ENCODE measurements at regions not wholly inside any gene's neighbourhood (a gene's known extent, or its start where the extent isn't known, plus 50 kb on each side); places are given as distances from the start of the nearest gene placed in this dataset.
A peak's percentile ranks its signal among the peaks of the same experiment; 100 is the strongest.

- no peak for DNase-seq (ENCODE audit: low read depth)
- H3K4me3 ChIP-seq (ENCODE audit: low read depth, low read length): no peak overlapping the region
- TF ChIP-seq, protein P1, sequence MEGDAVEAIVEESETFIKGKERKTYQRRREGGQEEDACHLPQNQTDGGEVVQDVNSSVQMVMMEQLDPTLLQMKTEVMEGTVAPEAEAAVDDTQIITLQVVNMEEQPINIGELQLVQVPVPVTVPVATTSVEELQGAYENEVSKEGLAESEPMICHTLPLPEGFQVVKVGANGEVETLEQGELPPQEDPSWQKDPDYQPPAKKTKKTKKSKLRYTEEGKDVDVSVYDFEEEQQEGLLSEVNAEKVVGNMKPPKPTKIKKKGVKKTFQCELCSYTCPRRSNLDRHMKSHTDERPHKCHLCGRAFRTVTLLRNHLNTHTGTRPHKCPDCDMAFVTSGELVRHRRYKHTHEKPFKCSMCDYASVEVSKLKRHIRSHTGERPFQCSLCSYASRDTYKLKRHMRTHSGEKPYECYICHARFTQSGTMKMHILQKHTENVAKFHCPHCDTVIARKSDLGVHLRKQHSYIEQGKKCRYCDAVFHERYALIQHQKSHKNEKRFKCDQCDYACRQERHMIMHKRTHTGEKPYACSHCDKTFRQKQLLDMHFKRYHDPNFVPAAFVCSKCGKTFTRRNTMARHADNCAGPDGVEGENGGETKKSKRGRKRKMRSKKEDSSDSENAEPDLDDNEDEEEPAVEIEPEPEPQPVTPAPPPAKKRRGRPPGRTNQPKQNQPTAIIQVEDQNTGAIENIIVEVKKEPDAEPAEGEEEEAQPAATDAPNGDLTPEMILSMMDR (conservative IDR thresholded peaks at IDR 0.05; ENCODE audit: low read depth, low read length): no peak
Measured at GRCh38 chr10:65346466-65346865, 1579.4 kb upstream of the LRRTM3 start.

GRCh38 chr10:65348637-65349036 is 1577.2 kb upstream of the LRRTM3 start:
- H3K4me3 ChIP-seq (ENCODE audit: low read depth, low read length): no peak overlapping the region
- TF ChIP-seq, protein P1 (conservative IDR thresholded peaks at IDR 0.05; ENCODE audit: low read depth, low read length): no peak
- no peak for DNase-seq (ENCODE audit: low read depth)

DNA sequence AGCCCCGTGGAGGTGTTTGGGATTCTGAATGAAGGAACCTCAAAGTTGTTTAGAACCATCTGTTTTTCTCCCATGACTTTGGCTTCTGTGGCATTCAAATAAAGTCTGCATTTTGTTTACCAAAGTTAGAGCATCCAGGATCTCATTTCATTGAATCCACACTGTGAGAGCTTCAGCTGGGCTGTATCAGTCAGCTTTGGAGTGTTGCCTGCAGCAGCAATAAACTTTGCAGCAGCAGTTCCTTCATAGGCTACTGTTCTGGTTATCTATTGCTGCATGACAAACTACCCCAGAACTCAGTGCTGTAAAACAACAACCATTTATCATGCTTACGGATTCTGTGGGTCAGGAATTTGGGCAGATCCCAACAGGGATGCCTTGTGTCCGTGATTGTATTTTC is 1575.2 kb upstream of the LRRTM3 start:
- no peak overlapping the region for H3K4me3 ChIP-seq (ENCODE audit: low read depth, low read length)
- DNase-seq (ENCODE audit: low read depth): no peak
- TF ChIP-seq, protein P1 (conservative IDR thresholded peaks at IDR 0.05; ENCODE audit: low read depth, low read length): no peak

GRCh38 chr10:65355141-65355680 is 1570.6 kb upstream of the LRRTM3 start:
- no peak for DNase-seq (ENCODE audit: low read depth)
- TF ChIP-seq, protein P1 (conservative IDR thresholded peaks at IDR 0.05; ENCODE audit: low read depth, low read length): no peak
- H3K4me3 ChIP-seq (ENCODE audit: low read depth, low read length): no peak overlapping the region

- H3K4me3 ChIP-seq (ENCODE audit: low read depth, low read length): no peak overlapping the region
- DNase-seq (ENCODE audit: low read depth): peak; percentile 15
- TF ChIP-seq, protein P1 (conservative IDR thresholded peaks at IDR 0.05; ENCODE audit: low read depth, low read length): peak; percentile 54
Measured at GRCh38 chr10:65358565-65358964, 1567.3 kb upstream of the LRRTM3 start.

- H3K4me3 ChIP-seq (ENCODE audit: low read depth, low read length): no peak overlapping the region
- DNase-seq (ENCODE audit: low read depth): no peak
- TF ChIP-seq, protein P1 (conservative IDR thresholded peaks at IDR 0.05; ENCODE audit: low read depth, low read length): no peak
Measured at GRCh38 chr10:65360497-65360896, 1565.3 kb upstream of the LRRTM3 start.

GRCh38 chr10:65365878-65366277 is 1560.0 kb upstream of the LRRTM3 start:
- DNase-seq (ENCODE audit: low read depth): no peak
- TF ChIP-seq, protein P1 (conservative IDR thresholded peaks at IDR 0.05; ENCODE audit: low read depth, low read length): no peak
- H3K4me3 ChIP-seq (ENCODE audit: low read depth, low read length): no peak overlapping the region

Measured in choroid plexus epithelial cell (primary cell).